ENCODE measurements at regions not wholly inside any gene's neighbourhood (a gene's known extent, or its start where the extent isn't known, plus 50 kb on each side); places are given as distances from the start of the nearest gene placed in this dataset.

DNA sequence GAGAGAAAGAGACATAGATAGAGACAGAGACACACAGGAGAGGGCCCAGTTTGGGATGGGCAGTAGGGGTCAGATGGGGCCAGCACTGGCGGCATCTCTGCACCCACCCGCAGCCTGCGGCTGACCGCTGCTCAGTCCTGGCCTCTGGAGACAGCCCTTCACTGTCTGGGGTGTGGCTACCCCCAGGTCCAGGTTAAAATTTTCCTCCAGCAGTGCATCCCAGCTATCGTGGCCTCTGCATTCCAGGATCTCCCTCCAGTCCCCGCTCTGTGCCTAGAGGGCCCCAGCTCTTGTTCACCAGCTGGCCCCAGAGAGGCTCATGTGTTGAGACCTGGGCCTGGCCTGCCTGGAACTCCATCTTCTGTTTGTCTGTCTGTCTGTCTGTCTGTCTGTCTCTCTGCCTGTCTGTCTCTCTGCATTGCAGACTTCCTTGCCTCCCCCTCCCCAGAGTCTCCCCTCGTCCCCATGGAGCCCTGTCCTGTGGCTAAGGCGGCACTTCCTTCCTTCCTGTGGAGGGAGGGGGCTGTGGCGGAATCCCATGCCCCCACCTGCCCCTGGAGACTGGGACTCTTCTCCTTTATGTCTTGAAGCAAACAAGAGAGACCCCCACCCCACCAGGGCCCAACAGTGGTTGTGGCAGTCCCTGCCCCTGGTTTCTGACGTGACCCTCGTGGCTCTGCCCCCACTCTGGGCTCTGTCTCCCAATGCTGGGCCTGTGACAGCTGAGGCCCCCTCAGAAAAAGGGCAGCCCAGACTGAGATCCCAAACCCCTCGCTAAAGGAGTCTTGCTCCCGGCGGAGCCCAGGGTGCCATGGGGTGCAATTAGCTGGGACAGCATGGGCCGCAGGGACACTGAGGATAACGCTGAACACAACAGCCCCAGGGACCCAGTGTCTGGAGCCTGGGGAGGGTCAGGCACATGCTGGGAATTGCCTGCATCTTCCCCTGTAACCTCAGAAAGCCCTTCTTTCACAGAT lies 241.8 kb downstream of the NPHP4 start:
- Histone ChIP-seq H3K27me3 (ENCODE audit: low read length) (no peaks in the 10 kb centered on the region), H3K4me1 (ENCODE audit: low read length) (no peaks in the 10 kb centered on the region), H3K9ac (ENCODE audit: low read length) (no peak overlapping the region), H3K9me3 (ENCODE audit: low read length) (no peaks in the 10 kb centered on the region), H3K36me3 (ENCODE audit: insufficient read depth, low read length) (no peaks in the 10 kb centered on the region), H3K4me2 (ENCODE audit: low read depth, low read length, poor library complexity, severe bottlenecking) (no peak overlapping the region), H3K79me2 (ENCODE audit: low read length) (no peaks in the 10 kb centered on the region), H3K4me3 (ENCODE audit: low read length) (no peak overlapping the region), H3K9me2 (replicated peaks; ENCODE audit: insufficient read depth, low read length) (no peaks in the 10 kb centered on the region), H3K27ac (ENCODE audit: low read length) (no peak overlapping the region), H4K20me1 (ENCODE audit: insufficient read depth, low read depth, low read length) (no peaks in the 10 kb centered on the region; the same call in 1 of the 2 replicates), H2AFZ (ENCODE audit: low read length) (no peak overlapping the region)
- DNase-seq = no peak

DNA sequence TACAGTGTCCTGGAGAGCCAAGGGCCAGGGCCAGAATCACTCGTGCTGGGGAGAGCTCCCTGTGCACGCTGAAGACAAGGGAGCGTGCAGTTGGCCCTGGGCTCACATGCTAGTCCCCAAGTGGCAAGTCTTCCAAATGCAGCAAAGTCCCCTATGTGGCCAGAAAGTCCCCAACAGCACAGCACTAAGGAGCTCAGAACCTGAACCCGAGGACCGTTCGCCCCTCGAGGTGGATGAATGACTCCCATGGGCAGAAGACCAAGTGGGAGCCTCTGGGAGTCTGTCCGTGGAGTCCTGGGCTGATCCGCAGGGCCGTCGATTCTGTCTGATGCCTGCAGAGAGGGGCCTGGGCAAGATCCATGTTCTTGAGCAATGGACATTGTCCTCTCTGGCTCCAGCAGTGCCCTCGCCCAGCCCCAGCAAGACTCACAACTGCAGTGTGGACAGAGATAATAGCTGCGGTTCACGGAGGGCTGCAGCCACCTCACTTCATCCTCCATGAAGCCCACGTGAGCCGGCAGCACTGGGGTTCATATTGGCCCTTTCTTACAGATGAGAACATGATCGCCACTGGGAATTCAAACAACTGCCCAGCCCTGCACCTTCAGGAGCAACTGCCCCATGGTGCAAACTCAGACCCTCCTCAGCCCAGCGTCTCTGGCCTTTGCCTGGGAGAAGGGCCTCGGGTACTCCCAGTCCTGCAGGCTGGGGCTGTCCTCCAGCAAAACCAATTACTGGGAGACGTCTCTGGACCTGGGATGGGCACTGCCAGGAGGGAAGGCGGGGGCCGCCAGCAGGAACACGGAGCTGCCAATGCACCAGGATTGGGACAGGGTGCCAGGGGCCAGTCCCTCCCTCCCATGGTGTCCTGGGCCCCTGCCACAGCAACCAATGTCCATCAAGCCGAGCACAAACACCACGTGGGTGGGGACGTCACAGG lies 243.7 kb downstream of the NPHP4 start:
- peak; percentile 47 for DNase-seq
- Histone ChIP-seq H2AFZ (ENCODE audit: low read length) (no peak overlapping the region), H3K27ac (ENCODE audit: low read length) (no peak overlapping the region), H3K9ac (ENCODE audit: low read length) (no peak overlapping the region), H3K36me3 (ENCODE audit: insufficient read depth, low read length) (no peaks in the 10 kb centered on the region), H3K9me3 (ENCODE audit: low read length) (no peaks in the 10 kb centered on the region), H3K4me1 (ENCODE audit: low read length) (no peaks in the 10 kb centered on the region), H3K4me2 (ENCODE audit: low read depth, low read length, poor library complexity, severe bottlenecking) (no peak overlapping the region), H3K9me2 (replicated peaks; ENCODE audit: insufficient read depth, low read length) (no peaks in the 10 kb centered on the region), H4K20me1 (ENCODE audit: insufficient read depth, low read depth, low read length) (no peaks in the 10 kb centered on the region; the same call in 1 of the 2 replicates), H3K4me3 (ENCODE audit: low read length) (no peak overlapping the region), H3K79me2 (ENCODE audit: low read length) (no peaks in the 10 kb centered on the region), H3K27me3 (ENCODE audit: low read length) (no peaks in the 10 kb centered on the region)

DNA sequence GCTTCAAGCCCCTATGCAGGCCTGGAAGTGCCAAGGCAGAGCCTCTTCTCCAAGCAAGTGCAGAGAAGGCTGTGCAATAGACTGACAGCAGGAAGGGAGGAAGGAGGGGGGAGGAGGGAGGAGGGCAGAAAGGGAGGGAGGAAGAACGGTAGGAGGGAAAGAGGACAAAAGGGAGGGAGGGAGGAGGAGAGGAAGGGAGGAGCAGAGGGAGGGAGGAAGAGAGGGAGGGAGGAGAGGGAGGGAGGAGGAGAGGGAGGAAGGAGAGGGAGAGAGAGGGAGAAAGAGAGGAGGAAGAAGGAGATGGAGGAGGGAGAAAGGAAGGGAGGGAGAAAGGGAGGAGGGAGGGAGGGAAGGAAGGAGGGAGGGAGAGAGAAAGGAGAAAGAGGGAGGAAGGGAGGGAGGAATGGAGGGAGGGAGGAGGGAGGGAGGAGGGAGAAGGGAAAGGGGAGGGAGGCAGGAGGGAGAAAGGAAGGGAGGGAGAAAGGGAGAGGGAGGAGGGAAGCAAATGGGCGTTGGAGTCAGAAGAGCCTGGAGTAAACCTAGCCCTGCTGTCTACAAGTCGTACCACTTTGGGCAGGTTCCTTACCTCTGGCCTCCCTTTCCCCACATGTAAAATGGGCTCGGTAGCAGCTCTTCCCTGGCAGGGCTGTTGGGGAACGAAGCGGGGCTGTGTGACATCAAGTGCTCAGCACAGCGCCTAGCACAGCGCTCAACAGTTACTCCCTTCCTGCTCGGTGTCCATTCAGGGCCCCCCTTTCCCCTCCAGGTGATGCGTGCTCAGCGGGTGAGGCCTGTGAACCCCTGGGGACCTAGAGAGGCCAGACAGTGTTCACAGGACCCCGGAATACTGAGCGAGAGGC lies 244.6 kb downstream of the NPHP4 start:
- H2AFZ ChIP-seq (ENCODE audit: low read length) = no peak overlapping the region
- H4K20me1 ChIP-seq (ENCODE audit: insufficient read depth, low read depth, low read length) = no peaks in the 10 kb centered on the region; the same call in 1 of the 2 replicates
- no peak overlapping the region for H3K9ac ChIP-seq (ENCODE audit: low read length)
- H3K9me3 ChIP-seq (ENCODE audit: low read length) = no peaks in the 10 kb centered on the region
- H3K79me2 ChIP-seq (ENCODE audit: low read length) = no peaks in the 10 kb centered on the region
- no peak overlapping the region for H3K4me3 ChIP-seq (ENCODE audit: low read length)
- H3K36me3 ChIP-seq (ENCODE audit: insufficient read depth, low read length) = no peaks in the 10 kb centered on the region
- H3K9me2 ChIP-seq (replicated peaks; ENCODE audit: insufficient read depth, low read length) = no peaks in the 10 kb centered on the region
- H3K4me1 ChIP-seq (ENCODE audit: low read length) = no peaks in the 10 kb centered on the region
- no peak overlapping the region for H3K27ac ChIP-seq (ENCODE audit: low read length)
- H3K4me2 ChIP-seq (ENCODE audit: low read depth, low read length, poor library complexity, severe bottlenecking) = no peak overlapping the region
- no peaks in the 10 kb centered on the region for H3K27me3 ChIP-seq (ENCODE audit: low read length)
- no peak for DNase-seq

DNA sequence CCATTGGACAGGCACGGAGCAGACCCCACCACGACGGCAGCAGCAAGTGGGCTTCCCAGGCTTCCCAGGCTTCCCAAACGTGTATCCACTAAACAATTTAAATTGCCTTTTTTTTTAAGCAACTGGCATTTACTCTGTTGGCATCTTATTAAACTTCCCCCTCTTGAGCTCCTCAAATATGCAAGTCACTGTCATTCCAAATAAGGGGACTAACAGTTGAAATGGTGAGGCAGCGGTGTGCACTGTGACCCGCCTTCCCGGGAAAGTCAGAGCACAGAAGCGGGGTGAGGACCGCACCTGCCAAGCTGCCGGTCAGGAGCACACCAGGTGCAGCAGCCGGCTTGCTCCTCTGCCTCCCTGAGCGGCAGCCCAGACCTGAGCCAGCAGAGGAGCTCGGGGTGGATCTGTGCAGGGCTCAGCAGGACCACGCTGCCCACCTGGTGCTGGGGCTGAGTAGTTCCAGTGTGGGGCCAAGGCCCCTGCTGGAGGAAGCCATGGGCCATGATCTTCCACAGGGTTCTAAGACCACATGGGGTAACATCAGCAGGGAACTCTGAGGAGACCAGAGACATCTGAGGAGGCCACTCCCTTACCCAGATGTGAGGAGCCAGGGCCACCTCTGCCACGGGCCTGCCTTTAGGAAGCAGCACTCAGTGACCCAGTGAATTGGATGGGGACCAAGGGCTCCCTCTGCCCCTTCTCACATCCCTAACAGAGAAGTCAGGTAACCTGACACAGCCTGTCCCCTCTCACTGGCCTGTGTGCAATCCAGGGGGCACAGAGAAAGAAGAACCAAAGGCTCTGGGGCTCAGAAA lies 245.4 kb downstream of the NPHP4 start:
- H3K36me3 ChIP-seq (ENCODE audit: insufficient read depth, low read length) = no peaks in the 10 kb centered on the region
- H3K9me3 ChIP-seq (ENCODE audit: low read length) = no peaks in the 10 kb centered on the region
- no peak for DNase-seq
- H3K4me3 ChIP-seq (ENCODE audit: low read length) = no peak overlapping the region
- no peak overlapping the region for H3K9ac ChIP-seq (ENCODE audit: low read length)
- H3K27me3 ChIP-seq (ENCODE audit: low read length) = no peaks in the 10 kb centered on the region
- no peaks in the 10 kb centered on the region for H3K9me2 ChIP-seq (replicated peaks; ENCODE audit: insufficient read depth, low read length)
- no peaks in the 10 kb centered on the region for H3K4me1 ChIP-seq (ENCODE audit: low read length)
- no peak overlapping the region for H3K4me2 ChIP-seq (ENCODE audit: low read depth, low read length, poor library complexity, severe bottlenecking)
- no peaks in the 10 kb centered on the region for H3K79me2 ChIP-seq (ENCODE audit: low read length)
- no peak overlapping the region for H2AFZ ChIP-seq (ENCODE audit: low read length)
- no peaks in the 10 kb centered on the region; the same call in 1 of the 2 replicates for H4K20me1 ChIP-seq (ENCODE audit: insufficient read depth, low read depth, low read length)
- H3K27ac ChIP-seq (ENCODE audit: low read length) = no peak overlapping the region

DNA sequence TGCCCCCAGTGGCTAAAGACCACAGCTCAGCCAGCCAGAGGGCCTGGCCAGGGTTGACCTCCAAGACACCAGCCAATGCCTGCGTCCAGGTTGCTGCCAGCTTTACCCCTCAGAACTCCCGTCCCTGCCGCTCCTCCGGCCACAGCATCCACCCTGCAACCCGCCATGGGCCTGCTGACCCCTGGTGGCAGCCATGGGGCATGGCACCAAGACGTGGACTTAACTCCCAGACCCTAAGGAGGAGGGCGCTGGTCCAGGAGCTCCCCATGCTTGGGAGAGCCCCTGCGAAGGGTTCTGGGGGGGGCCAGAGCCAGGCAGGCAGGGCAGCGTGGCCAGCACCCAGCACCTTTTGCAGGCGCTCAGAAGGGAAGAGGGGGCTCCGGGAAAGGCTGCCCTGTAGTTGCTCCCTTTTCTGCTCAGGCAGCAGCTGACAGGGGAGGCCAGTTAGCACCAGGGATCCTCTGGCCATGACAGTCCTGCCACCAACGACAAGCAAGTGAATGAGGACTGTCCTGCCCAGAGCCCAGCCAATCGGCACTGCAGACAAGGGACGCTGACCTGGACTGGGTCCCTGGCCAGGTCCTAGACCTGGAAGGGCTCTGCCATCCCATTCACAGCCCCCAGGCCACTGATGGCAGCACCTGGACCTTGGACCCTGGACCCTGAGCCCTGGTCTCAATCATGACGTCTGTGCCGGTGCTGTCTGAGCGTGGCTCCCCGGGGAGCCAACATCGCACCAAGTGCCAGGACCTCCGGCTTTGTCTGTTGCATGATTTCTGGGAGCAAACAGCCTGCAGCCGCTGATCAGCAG lies 246.2 kb downstream of the NPHP4 start:
- peak; percentile 88 for DNase-seq
- Histone ChIP-seq H3K4me3 (ENCODE audit: low read length) (no peak overlapping the region), H3K79me2 (ENCODE audit: low read length) (no peaks in the 10 kb centered on the region), H3K27me3 (ENCODE audit: low read length) (no peaks in the 10 kb centered on the region), H3K9ac (ENCODE audit: low read length) (no peak overlapping the region), H2AFZ (ENCODE audit: low read length) (no peak overlapping the region), H3K9me3 (ENCODE audit: low read length) (no peaks in the 10 kb centered on the region), H3K36me3 (ENCODE audit: insufficient read depth, low read length) (no peaks in the 10 kb centered on the region), H4K20me1 (ENCODE audit: insufficient read depth, low read depth, low read length) (no peaks in the 10 kb centered on the region; the same call in 1 of the 2 replicates), H3K4me1 (ENCODE audit: low read length) (no peaks in the 10 kb centered on the region), H3K9me2 (replicated peaks; ENCODE audit: insufficient read depth, low read length) (no peaks in the 10 kb centered on the region), H3K27ac (ENCODE audit: low read length) (no peak overlapping the region), H3K4me2 (ENCODE audit: low read depth, low read length, poor library complexity, severe bottlenecking) (no peak overlapping the region)

DNA sequence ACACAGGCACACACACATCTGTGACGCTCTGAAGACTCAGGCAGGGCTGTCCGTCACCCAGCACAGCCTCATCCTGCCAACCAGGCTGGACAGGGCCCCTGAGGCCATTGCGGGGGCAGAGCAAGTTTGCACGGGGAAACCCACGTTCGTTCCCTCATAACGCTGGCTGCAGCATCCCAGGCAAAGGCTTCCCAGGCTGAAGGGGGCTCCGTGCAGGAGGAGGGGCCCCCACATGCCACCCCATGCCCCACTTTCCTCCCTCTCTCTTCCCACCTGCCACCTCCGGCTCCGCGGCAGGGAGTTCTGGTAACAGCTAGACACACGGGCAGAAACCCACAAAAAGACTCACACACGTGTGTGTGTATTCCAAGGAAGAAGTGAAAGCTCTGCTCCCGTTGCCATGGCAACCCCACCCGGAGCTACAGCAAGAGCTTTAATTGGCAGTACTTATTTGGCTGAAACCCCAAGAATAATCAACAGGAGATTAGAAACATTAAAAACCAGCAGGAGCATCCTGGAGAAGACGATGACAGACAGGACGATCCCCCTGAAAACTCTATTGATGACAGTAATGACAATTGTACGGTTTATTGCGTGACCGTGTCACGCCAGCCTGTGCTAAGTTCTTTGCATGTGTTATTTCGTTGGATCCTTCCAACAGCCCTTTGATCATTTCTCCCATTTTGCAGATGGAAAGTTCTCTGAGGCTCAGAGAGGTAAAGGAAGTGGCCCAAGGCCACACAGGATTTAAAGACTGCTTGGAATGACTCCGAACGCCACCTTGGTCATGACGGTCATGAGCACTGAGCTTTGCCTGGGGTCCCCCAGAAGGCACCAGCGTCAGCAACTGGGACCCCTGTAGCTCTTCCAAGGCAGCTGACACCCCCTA lies 247.1 kb downstream of the NPHP4 start:
- Histone ChIP-seq H3K4me2 (ENCODE audit: low read depth, low read length, poor library complexity, severe bottlenecking) (no peak overlapping the region), H3K4me1 (ENCODE audit: low read length) (no peaks in the 10 kb centered on the region), H3K9me2 (replicated peaks; ENCODE audit: insufficient read depth, low read length) (no peaks in the 10 kb centered on the region), H3K36me3 (ENCODE audit: insufficient read depth, low read length) (no peaks in the 10 kb centered on the region), H3K9me3 (ENCODE audit: low read length) (no peaks in the 10 kb centered on the region), H3K79me2 (ENCODE audit: low read length) (no peaks in the 10 kb centered on the region), H3K27ac (ENCODE audit: low read length) (no peak overlapping the region), H3K4me3 (ENCODE audit: low read length) (no peak overlapping the region), H3K27me3 (ENCODE audit: low read length) (no peaks in the 10 kb centered on the region), H2AFZ (ENCODE audit: low read length) (no peak overlapping the region), H4K20me1 (ENCODE audit: insufficient read depth, low read depth, low read length) (no peaks in the 10 kb centered on the region; the same call in 1 of the 2 replicates), H3K9ac (ENCODE audit: low read length) (no peak overlapping the region)
- no peak for DNase-seq

All from Karpas-422 (cell line).